K562 (cell line): ENCODE measurements at regions not wholly inside any gene's neighbourhood (a gene's known extent, or its start where the extent isn't known, plus 50 kb on each side); places are given as distances from the start of the nearest gene placed in this dataset.

Experiments used
- ATAC-seq: fragments of 200-7000 bp; cut with Tn5 transposase; 3 replicates; pipeline ENCODE4 v1.9.1; 2020; ENCODE audit warnings: moderate library complexity
- BruUV-seq: library from RNA; stranded (reverse); fragments of 400-500 nt; replicated peaks from 2 replicates; lab custom pipeline; 2021; lab: Mats Ljungman, UMichigan
- CTCF ChIA-PET: fragments of 300-600 bp; formaldehyde crosslinking; extraction: SDS; loops from one replicate; lab custom pipeline; 2021; ENCODE audit warnings: low intra/inter-chr PET ratio; lab: Yijun Ruan, JAX
- POLR2A ChIA-PET: fragments of 300-600, 350-650 bp; sonication (Branson Sonifier 250); formaldehyde crosslinking; extraction: SDS; loops from one replicate; lab custom pipeline; 2021; ENCODE audit warnings: antibody characterized with exemption, inconsistent platforms; lab: Yijun Ruan, JAX
- DNase-seq, 4 experiments: peaks; one replicate each; pipeline versions ENCODE4 v3.0.0 to v3.0.0-alpha.2; 2011 to 2018; ENCODE audit warnings: low spot score in 3 of 4, mixed read lengths in 3 of 4; ENCODE audit errors: extremely low read depth in 1 of 4
- FAIRE-seq: peaks from 2 replicates; lab custom pipeline; 2011; peaks lifted over from hg19 to GRCh38; lab: Jason Lieb, UNC
- H2AFZ ChIP-seq: 2 replicates; pipeline ENCODE4 v1.6.0; 2011; ENCODE audit warnings: low read depth, low read length, control low read depth, inconsistent platforms
- H3K27ac ChIP-seq: fragments of 200-600 bp; 3 replicates; pipeline ENCODE4 v1.8.0; 2011; ENCODE audit warnings: low read depth, mild to moderate bottlenecking, control low read depth, inconsistent platforms, low read length, moderate library complexity, mixed read lengths; ENCODE audit errors: extremely low read depth
- H3K27me3 ChIP-seq, 2 experiments: fragments of 300-600 bp in 1 of 2; 2 replicates in 1 of 2; 3 replicates in 1 of 2; pipeline versions ENCODE4 v1.6.0 to v1.8.0; 2011; ENCODE audit warnings: inconsistent platforms in 2 of 2, low read length in 2 of 2, mild to moderate bottlenecking in 1 of 2, mixed read lengths in 1 of 2, moderate library complexity in 1 of 2; ENCODE audit not compliant: control insufficient read depth in 2 of 2, insufficient read depth in 2 of 2
- H3K36me3 ChIP-seq: fragments of 300-600 bp; 3 replicates; pipeline ENCODE4 v1.8.0; 2011; ENCODE audit warnings: mild to moderate bottlenecking, low read length, inconsistent platforms; ENCODE audit not compliant: control insufficient read depth, insufficient read depth
- H3K4me1 ChIP-seq, 2 experiments: fragments of 200-600 bp in 1 of 2; replicated peaks in 1 of 2; 2 replicates in 1 of 2; 3 replicates in 1 of 2; pipeline versions ENCODE4 v1.5.1 to v1.8.0; 2011; ENCODE audit warnings: inconsistent platforms in 2 of 2, low read length in 2 of 2, mild to moderate bottlenecking in 1 of 2, mixed read lengths in 1 of 2, moderate library complexity in 1 of 2; ENCODE audit not compliant: control insufficient read depth in 2 of 2, insufficient read depth in 2 of 2
- H3K4me2 ChIP-seq: 2 replicates; pipeline ENCODE4 v1.6.1; 2011; ENCODE audit warnings: low read length, control low read depth, inconsistent platforms, mixed read lengths; ENCODE audit not compliant: insufficient read depth
- H3K4me3 ChIP-seq: fragments of 200-600 bp; sonication (generic), shearing (Covaris generic); 2 replicates; pipeline ENCODE4 v1.5.1; 2016; ENCODE audit warnings: control low read depth, inconsistent platforms
- H3K79me2 ChIP-seq: fragments of 200-600 bp; 3 replicates; pipeline ENCODE4 v1.8.0; 2011; ENCODE audit warnings: low read length, inconsistent platforms; ENCODE audit not compliant: control insufficient read depth, insufficient read depth
- H3K9ac ChIP-seq, 2 experiments: 2 replicates each; pipeline versions ENCODE4 v1.6.0 to v1.6.1; 2011; ENCODE audit warnings: low read depth in 2 of 2, low read length in 2 of 2, control low read depth in 1 of 2, inconsistent platforms in 1 of 2, mild to moderate bottlenecking in 1 of 2, mixed read lengths in 1 of 2; ENCODE audit not compliant: insufficient read depth in 1 of 2
- H3K9me1 ChIP-seq: one replicate; pipeline ENCODE4 v1.6.0; 2011; ENCODE audit warnings: inconsistent platforms, mild to moderate bottlenecking, low read length, moderate library complexity; ENCODE audit not compliant: control insufficient read depth, insufficient read depth
- H3K9me3 ChIP-seq: replicated peaks from 2 replicates; pipeline ENCODE4 v1.5.1; 2011; ENCODE audit warnings: low read depth, low read length, inconsistent platforms; ENCODE audit not compliant: control insufficient read depth, insufficient read depth
- H4K20me1 ChIP-seq: replicated peaks from 2 replicates; pipeline ENCODE4 v1.6.1; 2011; ENCODE audit warnings: low read length, inconsistent platforms, mixed read lengths; ENCODE audit not compliant: control insufficient read depth, insufficient read depth
- ARID2 ChIP-seq: fragments of 450-650 bp; IDR thresholded peaks from 2 replicates; pipeline ENCODE4 v1.6.1; 2017; ENCODE audit warnings: antibody characterized with exemption, mild to moderate bottlenecking
- E4F1 ChIP-seq: fragments of 250-450 bp; sonication (Bioruptor Pico); IDR thresholded peaks from 2 replicates; pipeline ENCODE4 v1.5.0; 2021; ENCODE audit warnings: mild to moderate bottlenecking, borderline replicate concordance
- IRF2 ChIP-seq: sonication (generic); formaldehyde crosslinking; IDR thresholded peaks from 2 replicates; pipeline ENCODE4 v1.8.1; 2022; ENCODE audit warnings: mild to moderate bottlenecking, missing genetic modification reagents
- RUNX1 ChIP-seq: sonication (generic); IDR thresholded peaks from 2 replicates; pipeline ENCODE4 v1.6.1; 2016; ENCODE audit warnings: antibody characterized with exemption, low read depth
- ZNF134 ChIP-seq: fragments of 250-450 bp; sonication (Bioruptor Pico); conservative IDR thresholded peaks from 2 replicates; pipeline ENCODE4 v1.4.0; 2020
- ZNF184 ChIP-seq: sonication (generic); formaldehyde crosslinking; IDR thresholded peaks from 2 replicates; pipeline ENCODE4 v1.5.0; 2020; ENCODE audit warnings: missing genetic modification reagents
- WGBS: fragments of 100-300 bp; shearing (Covaris generic); methylation state at CpG from one replicate; pipeline ENCODE4 v1.1.6; 2016; ENCODE audit warnings: low coverage, mixed read lengths; ENCODE audit not compliant: insufficient coverage; ENCODE audit errors: missing lambda C conversion rate; 5-methylcytosine and 5-hydroxymethylcytosine counted together
- in situ Hi-C: fragments of 300-500 bp; cut with MboI; formaldehyde crosslinking; loops from 4 replicates; pipeline ENCODE4 v1.15.0; 2018; ENCODE audit warnings: inconsistent platforms, mixed read lengths
- intact Hi-C: fragments of 100-400 bp; cut with micrococcal nuclease; formaldehyde crosslinking; loops from 2 replicates; pipeline ENCODE4 v1.14.2; 2022

- Histone ChIP-seq H3K9ac (no peak overlapping the region), H4K20me1 (no peaks in the 10 kb centered on the region), H3K4me2 (no peak overlapping the region), H3K27me3 (peaks cover 0 to 30% of the 10 kb centered on the region in 2 experiments; a peak in 2 of 5 replicates), H3K36me3 (no peaks in the 10 kb centered on the region), H3K4me3 (no peak overlapping the region), H3K4me1 (no peaks in the 10 kb centered on the region; a peak in 1 of 5 replicates), H3K27ac (no peak overlapping the region), H2AFZ (no peak overlapping the region), H3K9me3 (no peaks in the 10 kb centered on the region), H3K79me2 (no peaks in the 10 kb centered on the region), H3K9me1 (no peaks in the 10 kb centered on the region)
- CTCF ChIA-PET = no interaction called here
- no peak for TF ChIP-seq E4F1 (CRISPR knock-in tag)
- no peak for TF ChIP-seq RUNX1
- TF ChIP-seq IRF2 (CRISPR knock-in tag) = no peak
- no peak for TF ChIP-seq ARID2
- no peak for TF ChIP-seq ZNF134 (CRISPR knock-in tag)
- no peak for TF ChIP-seq ZNF184 (CRISPR knock-in tag)
- WGBS = 2% methylated on average over 7 of the region's 9 CpGs
- intact Hi-C loops (no loop called here), in situ Hi-C loops (no loop called here)
- ATAC-seq = no peak
- no peak for FAIRE-seq
- no TSS peak for BruUV-seq
- no peak for DNase-seq
- POLR2A ChIA-PET = no interaction called here
These were observed 187.5 kb upstream of the SALL3 start for GRCh38 chr18:78792094-78792493.
